Uterus (tissue), 3 donors: ENCODE measurements at regions not wholly inside any gene's neighbourhood (a gene's known extent, or its start where the extent isn't known, plus 50 kb on each side); places are given as distances from the start of the nearest gene placed in this dataset.
"Not testable (repeated sequence)": the region's sequence is repeated elsewhere in the genome, so short reads cannot be mapped to it uniquely, and the experiment has no call there.

Experiments
- DNase-seq, 2 donors: peaks; one replicate each; pipeline ENCODE4 v3.0.0-alpha.2; 2019 to 2020
- H3K27ac ChIP-seq, 2 donors: fragments of 200-600 bp; sonication (generic); 1 replicate in 1 of 2; 2 replicates in 1 of 2; pipeline ENCODE4 v1.5.1; 2016 to 2018
- H3K27me3 ChIP-seq, 2 donors: fragments of 200-600 bp; sonication (generic); one replicate each; pipeline ENCODE4 v1.5.1; 2018 to 2019; ENCODE audit warnings: control low read depth in 1 of 2
- H3K36me3 ChIP-seq, 2 donors: fragments of 200-600 bp; sonication (generic); one replicate each; pipeline ENCODE4 v1.5.1; 2019; ENCODE audit warnings: control low read depth in 1 of 2
- H3K4me1 ChIP-seq, 2 donors: fragments of 200-600 bp; sonication (generic); one replicate each; pipeline ENCODE4 v1.5.1; 2018 to 2019; ENCODE audit warnings: control low read depth in 1 of 2
- H3K4me3 ChIP-seq, 2 donors: fragments of 200-600 bp; sonication (generic); 1 replicate in 1 of 2; 2 replicates in 1 of 2; pipeline ENCODE4 v1.5.1; 2018 to 2019; ENCODE audit warnings: mild to moderate bottlenecking in 1 of 2
- H3K9me3 ChIP-seq, 2 donors: fragments of 200-600 bp; sonication (generic); one replicate each; pipeline ENCODE4 v1.5.1; 2019; ENCODE audit warnings: control low read depth in 1 of 2
- POLR2A ChIP-seq, 2 donors: fragments of 450-650 bp; IDR thresholded peaks; one replicate each; pipeline ENCODE4 v1.6.1; 2016; ENCODE audit warnings: antibody characterized with exemption in 2 of 2, mild to moderate bottlenecking in 1 of 2, moderate library complexity in 1 of 2
- intact Hi-C: fragments of 100-400 bp; cut with DNase I; formaldehyde crosslinking; loops from one replicate; pipeline ENCODE4 v1.15.1; 2023; ENCODE audit warnings: low total_unique reads
- TF ChIP-seq, protein P1 (sequence below), 4 experiments: fragments of 200-600 bp in 2 of 4; fragments of 450-650 bp in 2 of 4; sonication (generic) in 2 of 4; IDR thresholded peaks; one replicate each; pipeline ENCODE4 v1.5.1; 2016 to 2019; ENCODE audit warnings: antibody characterized with exemption in 4 of 4, mild to moderate bottlenecking in 2 of 4, moderate library complexity in 1 of 4
- donor health status: DM: yes; HTN: yes; CAD: no.

DNA sequence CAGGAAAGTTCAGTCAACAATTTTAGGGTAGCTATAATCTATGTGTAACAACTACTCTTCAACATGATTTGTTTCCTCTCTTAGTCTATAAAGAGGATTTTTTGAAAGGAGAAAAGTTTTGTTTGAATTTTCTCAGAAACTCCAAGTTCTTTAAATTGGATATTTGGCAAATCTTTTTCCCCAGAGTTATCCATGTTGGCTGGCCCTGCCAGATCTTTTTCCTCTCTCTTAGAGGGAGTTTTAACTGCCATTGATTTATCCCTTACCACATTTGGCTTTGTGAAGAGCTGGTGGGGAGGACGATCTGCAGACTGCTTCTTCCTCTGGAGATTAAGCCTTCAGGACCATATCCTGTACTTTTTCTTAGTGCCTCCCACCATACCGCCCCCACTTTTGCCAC is 64.9 kb upstream of the ROPN1 start:
- H3K36me3 ChIP-seq, result no peaks in the 10 kb centered on the region
- no peak overlapping the region for H3K4me3 ChIP-seq
- H3K9me3 ChIP-seq, result no peaks in the 10 kb centered on the region
- no peak for DNase-seq
- no peaks in the 10 kb centered on the region for H3K27me3 ChIP-seq
- no peak for TF ChIP-seq POLR2A (IDR thresholded peaks at IDR 0.05)
- TF ChIP-seq, protein P1, sequence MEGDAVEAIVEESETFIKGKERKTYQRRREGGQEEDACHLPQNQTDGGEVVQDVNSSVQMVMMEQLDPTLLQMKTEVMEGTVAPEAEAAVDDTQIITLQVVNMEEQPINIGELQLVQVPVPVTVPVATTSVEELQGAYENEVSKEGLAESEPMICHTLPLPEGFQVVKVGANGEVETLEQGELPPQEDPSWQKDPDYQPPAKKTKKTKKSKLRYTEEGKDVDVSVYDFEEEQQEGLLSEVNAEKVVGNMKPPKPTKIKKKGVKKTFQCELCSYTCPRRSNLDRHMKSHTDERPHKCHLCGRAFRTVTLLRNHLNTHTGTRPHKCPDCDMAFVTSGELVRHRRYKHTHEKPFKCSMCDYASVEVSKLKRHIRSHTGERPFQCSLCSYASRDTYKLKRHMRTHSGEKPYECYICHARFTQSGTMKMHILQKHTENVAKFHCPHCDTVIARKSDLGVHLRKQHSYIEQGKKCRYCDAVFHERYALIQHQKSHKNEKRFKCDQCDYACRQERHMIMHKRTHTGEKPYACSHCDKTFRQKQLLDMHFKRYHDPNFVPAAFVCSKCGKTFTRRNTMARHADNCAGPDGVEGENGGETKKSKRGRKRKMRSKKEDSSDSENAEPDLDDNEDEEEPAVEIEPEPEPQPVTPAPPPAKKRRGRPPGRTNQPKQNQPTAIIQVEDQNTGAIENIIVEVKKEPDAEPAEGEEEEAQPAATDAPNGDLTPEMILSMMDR (IDR thresholded peaks at IDR 0.05), result no peak
- peak overlapping the region; percentile 69 to 75 for H3K27ac ChIP-seq
- peaks cover 0 to 14% of the 10 kb centered on the region in 2 donors for H3K4me1 ChIP-seq
- intact Hi-C loops, result no loop called here

DNA sequence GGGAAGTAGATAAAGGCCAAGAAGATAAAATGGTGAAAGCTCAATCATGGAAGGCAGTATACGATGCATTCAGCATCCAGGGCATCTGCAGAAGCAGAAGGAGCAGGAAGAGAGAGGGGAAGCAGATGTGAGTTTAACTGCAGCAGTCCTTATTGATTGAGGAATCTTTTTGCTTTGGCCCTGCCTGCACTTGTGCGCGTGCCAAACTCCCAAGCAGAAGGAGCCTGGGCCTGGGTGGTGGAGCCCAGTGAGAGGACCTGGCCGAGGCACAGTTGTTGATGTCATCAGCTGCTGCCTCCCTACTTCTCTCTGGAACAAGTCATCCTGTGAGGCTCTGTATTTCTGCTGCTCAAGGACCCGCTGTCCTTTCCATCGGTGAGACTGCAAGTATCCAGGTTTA is 65.5 kb upstream of the ROPN1 start:
- Histone ChIP-seq H3K4me1 (peaks cover 0 to 14% of the 10 kb centered on the region in 2 donors), H3K27me3 (no peaks in the 10 kb centered on the region), H3K36me3 (no peaks in the 10 kb centered on the region), H3K27ac (peak overlapping the region; percentile 69 to 75), H3K4me3 (no peak overlapping the region), H3K9me3 (no peaks in the 10 kb centered on the region)
- TF ChIP-seq, protein P1 (IDR thresholded peaks at IDR 0.05), result no peak
- TF ChIP-seq POLR2A (IDR thresholded peaks at IDR 0.05), result no peak
- peak; percentile 60 to 62 for DNase-seq
- intact Hi-C loops, result no loop called here

DNA sequence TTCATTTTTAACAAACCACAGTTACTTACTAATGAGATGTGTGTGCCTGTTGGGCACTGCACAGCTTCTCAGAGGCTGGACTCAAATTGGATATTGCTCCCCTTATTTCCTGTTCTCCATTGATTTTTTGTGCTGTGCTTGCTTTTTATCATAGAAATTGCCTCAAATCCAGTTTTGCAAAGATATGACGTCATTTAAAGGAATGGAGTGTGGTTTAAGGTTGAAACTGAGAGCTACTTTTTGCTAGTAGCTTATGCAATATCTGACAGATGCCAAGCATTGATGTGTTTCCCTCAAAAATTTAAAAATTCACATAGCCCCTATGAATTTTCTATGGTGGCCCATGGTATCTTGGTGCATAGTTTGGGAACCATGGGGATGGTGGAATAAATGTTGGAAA is 67.7 kb upstream of the ROPN1 start:
- no peaks in the 10 kb centered on the region for H3K27me3 ChIP-seq
- no peaks in the 10 kb centered on the region for H3K9me3 ChIP-seq
- DNase-seq, result no peak
- intact Hi-C loops, result no loop called here
- no peak overlapping the region for H3K4me3 ChIP-seq
- TF ChIP-seq POLR2A (IDR thresholded peaks at IDR 0.05), result no peak
- TF ChIP-seq, protein P1 (IDR thresholded peaks at IDR 0.05), result no peak
- peaks cover 6 to 14% of the 10 kb centered on the region in 2 donors for H3K4me1 ChIP-seq
- H3K27ac ChIP-seq, result no peak overlapping the region
- H3K36me3 ChIP-seq, result no peaks in the 10 kb centered on the region

DNA sequence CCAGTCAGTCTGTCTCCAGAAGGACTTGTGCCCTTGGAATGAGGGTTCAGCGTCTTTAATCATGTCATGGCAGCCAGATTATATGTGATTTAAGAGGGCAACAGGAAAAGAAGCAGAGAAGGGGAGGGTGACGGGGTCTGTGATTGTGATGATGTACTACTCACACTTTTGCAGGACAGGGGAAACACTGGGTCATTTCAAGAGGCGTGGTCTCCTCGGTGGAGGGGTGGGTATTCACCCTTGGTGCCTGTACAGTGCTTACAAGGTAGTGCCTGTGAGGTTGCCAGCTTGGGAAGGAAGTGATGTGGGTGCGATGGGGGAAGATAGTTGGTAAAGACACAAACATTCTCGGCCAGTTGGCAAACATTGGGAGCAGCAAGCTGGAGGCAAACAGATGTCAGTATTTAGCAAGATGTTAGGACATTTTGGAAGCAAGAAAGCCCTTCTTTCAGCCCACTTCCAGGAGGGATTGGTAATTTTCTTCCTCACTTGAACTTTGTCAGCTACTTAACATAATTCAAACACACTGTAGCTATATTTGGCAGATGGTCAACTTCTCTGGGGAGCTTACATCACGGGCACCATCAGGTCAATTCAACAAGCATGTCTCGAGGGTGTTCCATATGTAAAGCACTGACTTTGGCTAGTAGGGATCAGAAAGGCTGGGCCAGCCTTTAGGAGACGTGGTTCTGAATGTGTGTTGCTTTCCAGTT is 71.4 kb upstream of the ROPN1 start:
- intact Hi-C loops, result no loop called here
- Histone ChIP-seq H3K9me3 (no peaks in the 10 kb centered on the region), H3K36me3 (no peaks in the 10 kb centered on the region), H3K27me3 (no peaks in the 10 kb centered on the region), H3K4me1 (peaks cover 0 to 8% of the 10 kb centered on the region in 2 donors), H3K27ac (peak overlapping the region; percentile 37 to 48), H3K4me3 (no peak overlapping the region)
- DNase-seq, result peak in 1 of 2 donors; percentile 54
- TF ChIP-seq, protein P1 (IDR thresholded peaks at IDR 0.05), result no peak
- TF ChIP-seq POLR2A (IDR thresholded peaks at IDR 0.05), result no peak

DNA sequence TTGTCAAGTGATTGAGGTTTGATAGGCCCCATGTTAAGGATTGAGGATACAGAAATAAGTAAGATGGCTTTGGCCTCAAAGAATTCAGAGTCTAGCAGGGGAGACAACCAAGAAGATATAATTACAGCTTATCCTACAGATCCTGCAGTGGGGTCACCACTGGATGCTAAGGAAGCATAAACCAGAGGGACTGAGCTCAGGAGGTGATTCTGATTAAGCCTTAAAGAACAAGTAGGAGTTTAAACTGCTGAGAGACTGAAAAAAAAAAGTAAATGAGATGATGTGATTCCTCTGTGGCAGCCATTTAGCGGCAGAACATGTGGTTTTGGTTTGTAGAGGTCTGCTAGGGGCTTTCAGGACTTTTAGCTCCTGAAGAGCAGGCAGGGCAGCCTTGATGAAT is 72.1 kb upstream of the ROPN1 start:
- TF ChIP-seq, protein P1 (IDR thresholded peaks at IDR 0.05), result no peak
- TF ChIP-seq POLR2A (IDR thresholded peaks at IDR 0.05), result no peak

DNA sequence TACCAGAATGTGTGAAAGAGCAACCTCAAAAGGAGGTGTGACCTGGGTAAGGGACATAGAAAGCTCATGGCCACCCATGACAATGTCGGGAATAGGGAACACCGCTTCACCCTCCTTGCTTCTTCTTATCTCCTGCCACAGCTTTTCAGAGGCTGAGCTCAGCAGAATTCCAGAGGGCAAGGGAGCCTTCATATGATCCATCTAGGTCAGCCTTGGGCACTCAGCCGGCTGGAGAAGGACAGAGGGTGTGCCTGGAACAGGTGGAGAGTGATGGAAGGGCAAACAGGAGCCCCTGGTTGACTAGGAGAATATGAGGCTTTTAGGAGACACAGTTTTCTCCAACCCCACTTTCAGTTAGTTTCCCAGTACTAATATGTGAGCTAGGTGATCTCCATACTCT is 74.6 kb upstream of the ROPN1 start:
- H3K27me3 ChIP-seq, H3K9me3 ChIP-seq, H3K36me3 ChIP-seq, H3K4me3 ChIP-seq, DNase-seq, intact Hi-C loops: not testable (repeated sequence)
- Histone ChIP-seq H3K27ac (peak overlapping the region in 1 of 2 donors; percentile 17), H3K4me1 (peaks cover 0 to 12% of the 10 kb centered on the region in 2 donors)

More for the DNA sequence above, 72.1 kb upstream of the ROPN1 start:
- no peaks in the 10 kb centered on the region for H3K9me3 ChIP-seq
- no peak for DNase-seq
- peaks cover 0 to 12% of the 10 kb centered on the region in 2 donors for H3K4me1 ChIP-seq
- peak overlapping the region; percentile 7 to 48 for H3K27ac ChIP-seq
- intact Hi-C loops, result no loop called here
- H3K36me3 ChIP-seq, result no peaks in the 10 kb centered on the region
- H3K4me3 ChIP-seq, result no peak overlapping the region
- H3K27me3 ChIP-seq, result no peaks in the 10 kb centered on the region

DNA sequence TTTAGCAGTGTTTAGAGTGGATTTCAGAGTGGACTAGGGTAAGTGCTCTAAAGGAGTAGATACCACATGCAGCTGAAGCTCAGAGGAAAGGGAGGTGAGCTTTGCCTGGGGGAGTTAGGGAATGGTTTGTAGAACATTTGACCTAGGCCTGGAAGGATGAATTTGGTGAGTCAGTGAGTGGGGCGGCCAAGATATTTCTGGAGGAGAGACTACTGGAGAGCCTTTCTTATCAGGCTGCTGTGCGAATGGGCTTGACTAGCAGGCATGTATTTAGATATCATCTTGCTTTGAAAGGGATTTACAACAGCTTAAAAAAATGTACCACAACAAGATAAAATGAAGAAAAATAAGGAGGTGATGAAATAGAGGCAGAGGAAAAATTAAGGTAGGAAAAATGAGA is 77.8 kb upstream of the ROPN1 start:
- not testable (repeated sequence) for H3K36me3 ChIP-seq, H3K4me3 ChIP-seq, H3K27me3 ChIP-seq, H3K4me1 ChIP-seq, H3K9me3 ChIP-seq
- intact Hi-C loops, result loop anchor here (5.0 kb wide), 1 partner anchor 37 kb away; the partner anchor contains the start of gene KALRN
- peak overlapping the region; percentile 69 to 72 for H3K27ac ChIP-seq
- peak; percentile 68 to 81 for DNase-seq

DNA sequence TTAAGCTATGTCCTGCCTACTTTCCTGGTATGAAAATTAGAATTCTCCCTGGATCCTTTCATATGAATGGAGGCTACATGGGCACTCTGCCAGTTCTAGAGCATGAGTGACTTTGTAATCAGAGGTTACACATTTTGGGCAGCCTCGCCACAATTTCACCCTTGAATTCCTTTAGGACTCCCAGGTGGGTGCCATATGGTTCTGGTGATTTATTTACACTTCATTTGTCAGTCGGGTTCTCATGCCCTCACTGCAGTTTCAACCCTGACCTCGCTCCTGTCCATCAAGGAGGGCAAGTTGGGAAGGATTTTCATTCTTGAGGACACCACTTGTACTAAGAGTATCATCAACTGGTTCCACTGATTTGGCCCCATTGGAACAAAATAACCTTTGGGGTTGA is 83.2 kb upstream of the ROPN1 start:
- not testable (repeated sequence) for H3K36me3 ChIP-seq, DNase-seq, H3K9me3 ChIP-seq, H3K4me3 ChIP-seq, H3K27me3 ChIP-seq, H3K4me1 ChIP-seq
- H3K27ac ChIP-seq, result peak overlapping the region in 1 of 2 donors; percentile 17
- intact Hi-C loops, result loop anchor here (5.0 kb wide), 1 partner anchor 58 kb away; no protein-coding TSS in a partner anchor
